Tibial nerve (tissue), 4 donors: ENCODE measurements at regions not wholly inside any gene's neighbourhood (a gene's known extent, or its start where the extent isn't known, plus 50 kb on each side); places are given as distances from the start of the nearest gene placed in this dataset.
"Not testable (repeated sequence)": the region's sequence is repeated elsewhere in the genome, so short reads cannot be mapped to it uniquely, and the experiment has no call there.

Experiments used
- DNase-seq, 2 donors: peaks; one replicate each; pipeline ENCODE4 v3.0.0-alpha.2; 2019; ENCODE audit warnings: low spot score in 2 of 2
- H3K27ac ChIP-seq, 4 donors: fragments of 200-600 bp; sonication (generic) in 3 of 4; one replicate each; pipeline ENCODE4 v1.5.1; 2017 to 2019; ENCODE audit warnings: mild to moderate bottlenecking in 1 of 4
- H3K27me3 ChIP-seq, 2 donors: fragments of 200-600 bp; sonication (generic) in 1 of 2; one replicate each; pipeline versions ENCODE4 v1.5.1 to v1.6.0; 2017 to 2019
- H3K36me3 ChIP-seq, 3 donors: fragments of 200-600 bp; sonication (generic); one replicate each; pipeline ENCODE4 v1.5.1; 2018 to 2019
- H3K4me1 ChIP-seq, 4 donors: fragments of 200-600 bp; sonication (generic) in 3 of 4; one replicate each; pipeline ENCODE4 v1.5.1; 2017 to 2019
- H3K4me3 ChIP-seq, 4 donors: fragments of 200-600 bp; sonication (generic) in 3 of 4; one replicate each; pipeline ENCODE4 v1.5.1; 2017 to 2019; ENCODE audit warnings: mild to moderate bottlenecking in 1 of 4, moderate library complexity in 1 of 4
- H3K9me3 ChIP-seq, 4 donors: fragments of 200-600 bp; sonication (generic) in 3 of 4; one replicate each; pipeline ENCODE4 v1.5.1; 2017 to 2019
- CTCF ChIP-seq, 5 experiments: fragments of 200-600 bp in 3 of 5; fragments of 450-650 bp in 2 of 5; sonication (generic) in 3 of 5; IDR thresholded peaks; one replicate each; pipeline ENCODE4 v1.5.1; 2016 to 2019; ENCODE audit warnings: antibody characterized with exemption in 5 of 5, mild to moderate bottlenecking in 3 of 5, moderate library complexity in 2 of 5
- EP300 ChIP-seq, 2 donors: sonication (generic); formaldehyde crosslinking; IDR thresholded peaks; one replicate each; pipeline ENCODE4 v1.6.1; 2017; ENCODE audit warnings: antibody characterized with exemption in 2 of 2, mild to moderate bottlenecking in 1 of 2
- POLR2A ChIP-seq, 2 donors: fragments of 450-650 bp; IDR thresholded peaks; one replicate each; pipeline ENCODE4 v1.6.1; 2017; ENCODE audit warnings: antibody characterized with exemption in 2 of 2, mild to moderate bottlenecking in 2 of 2, moderate library complexity in 2 of 2
- WGBS, 2 donors: methylation state at CpG; one replicate each; pipeline ENCODE4 v1.1.5; 2018; 5-methylcytosine and 5-hydroxymethylcytosine counted together

- H3K36me3 ChIP-seq, result peaks cover 0 to 6% (median 0%) of the 10 kb centered on the region in 3 donors
- 82 to 88% methylated on average over 5 of the region's 5 CpGs for WGBS, 2 donors
- H3K4me3 ChIP-seq, result no peak overlapping the region
- no peak for DNase-seq
- no peak overlapping the region for H3K27ac ChIP-seq
- TF ChIP-seq CTCF (IDR thresholded peaks at IDR 0.05) (no peak), EP300 (IDR thresholded peaks at IDR 0.05) (no peak), POLR2A (IDR thresholded peaks at IDR 0.05) (no peak)
- H3K27me3 ChIP-seq, result no peaks in the 10 kb centered on the region
- H3K9me3 ChIP-seq, result no peaks in the 10 kb centered on the region
- H3K4me1 ChIP-seq, result peaks cover 0 to 17% (median 6%) of the 10 kb centered on the region in 4 donors
Measured at GRCh38 chr6:156683821-156684220, 93.4 kb upstream of the ARID1B start.

- H3K4me1 ChIP-seq, result no peaks in the 10 kb centered on the region
- H3K36me3 ChIP-seq, result peaks cover 0 to 6% (median 0%) of the 10 kb centered on the region in 3 donors
- no peak for DNase-seq
- peaks cover 0 to 23% (median 0%) of the 10 kb centered on the region in 4 donors for H3K9me3 ChIP-seq
- TF ChIP-seq POLR2A (IDR thresholded peaks at IDR 0.05) (no peak), CTCF (IDR thresholded peaks at IDR 0.05) (no peak), EP300 (IDR thresholded peaks at IDR 0.05) (no peak)
- H3K27ac ChIP-seq, result no peak overlapping the region
- no peak overlapping the region for H3K4me3 ChIP-seq
- 87% methylated on average over 2 of the region's 2 CpGs for WGBS, 2 donors
- H3K27me3 ChIP-seq, result no peaks in the 10 kb centered on the region
Measured at GRCh38 chr6:156676721-156677120, 100.5 kb upstream of the ARID1B start.

- Histone ChIP-seq H3K27me3 (no peaks in the 10 kb centered on the region), H3K36me3 (peaks cover 0 to 2% (median 0%) of the 10 kb centered on the region in 3 donors), H3K4me1 (no peaks in the 10 kb centered on the region), H3K9me3 (peaks cover 0 to 23% (median 0%) of the 10 kb centered on the region in 4 donors), H3K4me3 (no peak overlapping the region), H3K27ac (no peak overlapping the region)
- no peak for DNase-seq
- no peak for TF ChIP-seq EP300 (IDR thresholded peaks at IDR 0.05)
- no peak for TF ChIP-seq CTCF (IDR thresholded peaks at IDR 0.05)
- TF ChIP-seq POLR2A (IDR thresholded peaks at IDR 0.05), result no peak
- WGBS, 2 donors, result 92 to 98% methylated on average over 2 of the region's 2 CpGs
Measured at GRCh38 chr6:156674197-156674596, 103.0 kb upstream of the ARID1B start.

- not testable (repeated sequence) for H3K4me3 ChIP-seq, H3K27ac ChIP-seq, H3K4me1 ChIP-seq, DNase-seq, H3K36me3 ChIP-seq, H3K27me3 ChIP-seq
- 92 to 97% methylated on average over 10 to 13 of the region's 26 CpGs for WGBS, 2 donors
- H3K9me3 ChIP-seq, result peaks cover 0 to 15% (median 0%) of the 10 kb centered on the region in 4 donors
Measured at GRCh38 chr6:156670097-156670496, 107.1 kb upstream of the ARID1B start.

- no peaks in the 10 kb centered on the region for H3K9me3 ChIP-seq
- peaks cover 0 to 17% (median 0%) of the 10 kb centered on the region in 4 donors for H3K4me1 ChIP-seq
- no peak overlapping the region for H3K27ac ChIP-seq
- no peaks in the 10 kb centered on the region for H3K27me3 ChIP-seq
- no peak for DNase-seq
- 79 to 83% methylated on average over 17 of the region's 17 CpGs for WGBS, 2 donors
- no peaks in the 10 kb centered on the region for H3K36me3 ChIP-seq
- no peak overlapping the region for H3K4me3 ChIP-seq
- TF ChIP-seq CTCF (IDR thresholded peaks at IDR 0.05), result peak in 3 of 5 experiments; percentile 8 to 16 (median 10)
- no peak for TF ChIP-seq POLR2A (IDR thresholded peaks at IDR 0.05)
Measured at GRCh38 chr6:156662025-156662445, 115.1 kb upstream of the ARID1B start.

GRCh38 chr6:156660389-156660788 lies 116.8 kb upstream of the ARID1B start:
- Histone ChIP-seq H3K9me3 (no peaks in the 10 kb centered on the region), H3K4me3 (no peak overlapping the region), H3K27me3 (no peaks in the 10 kb centered on the region), H3K4me1 (peaks cover 0 to 17% (median 0%) of the 10 kb centered on the region in 4 donors), H3K36me3 (no peaks in the 10 kb centered on the region), H3K27ac (no peak overlapping the region)
- TF ChIP-seq EP300 (IDR thresholded peaks at IDR 0.05), result no peak
- TF ChIP-seq POLR2A (IDR thresholded peaks at IDR 0.05), result no peak
- TF ChIP-seq CTCF (IDR thresholded peaks at IDR 0.05), result no peak
- no peak for DNase-seq
- WGBS, 2 donors, result 93 to 100% methylated on average over 2 of the region's 2 CpGs
